ENCODE measurements at regions not wholly inside any gene's neighbourhood (a gene's known extent, or its start where the extent isn't known, plus 50 kb on each side); places are given as distances from the start of the nearest gene placed in this dataset.

- no peak for ATAC-seq
- H3K36me3 Mint-ChIP-seq = no peaks in the 10 kb centered on the region
- POLR2A ChIA-PET = no interaction called here
Measured at GRCh38 chr14:56715938-56716337, 94.3 kb downstream of the OTX2 start.

GRCh38 chr14:56709201-56709600, 101.1 kb downstream of the OTX2 start:
- POLR2A ChIA-PET = no interaction called here
- peaks cover 8 to 59% (median 16%) of the 10 kb centered on the region in 5 donors for H3K27me3 Mint-ChIP-seq
- no peaks in the 10 kb centered on the region for H3K36me3 Mint-ChIP-seq
- ATAC-seq = no peak
- H3K4me3 Mint-ChIP-seq = no peak overlapping the region
- no peaks in the 10 kb centered on the region for H3K9me3 Mint-ChIP-seq
- peak overlapping the region in 1 of 10 donors; percentile 53 for H3K27ac Mint-ChIP-seq
- H3K4me1 Mint-ChIP-seq = no peaks in the 10 kb centered on the region
- no peak for DNase-seq

More at GRCh38 chr14:56715938-56716337, 94.3 kb downstream of the OTX2 start:
- DNase-seq = no peak
- H3K27ac Mint-ChIP-seq = no peak overlapping the region
- no peaks in the 10 kb centered on the region for H3K9me3 Mint-ChIP-seq
- no peak overlapping the region for H3K4me3 Mint-ChIP-seq
- no peaks in the 10 kb centered on the region for H3K4me1 Mint-ChIP-seq
- H3K27me3 Mint-ChIP-seq = peaks cover 4 to 24% (median 11%) of the 10 kb centered on the region in 5 donors

- H3K27ac Mint-ChIP-seq = peak overlapping the region in 1 of 10 donors; percentile 53
- DNase-seq = no peak
- H3K4me1 Mint-ChIP-seq = no peaks in the 10 kb centered on the region
- H3K4me3 Mint-ChIP-seq = no peak overlapping the region
- H3K27me3 Mint-ChIP-seq = peaks cover 8 to 59% (median 16%) of the 10 kb centered on the region in 5 donors
- ATAC-seq = no peak
- H3K9me3 Mint-ChIP-seq = no peaks in the 10 kb centered on the region
- no peaks in the 10 kb centered on the region for H3K36me3 Mint-ChIP-seq
- POLR2A ChIA-PET = no interaction called here
Measured at GRCh38 chr14:56708704-56709103, 101.6 kb downstream of the OTX2 start.

- no peak overlapping the region for H3K27ac Mint-ChIP-seq
- peaks cover 7 to 33% (median 12%) of the 10 kb centered on the region in 5 donors for H3K27me3 Mint-ChIP-seq
- peaks cover 0 to 10% (median 0%) of the 10 kb centered on the region in 9 donors for H3K9me3 Mint-ChIP-seq
- H3K36me3 Mint-ChIP-seq = no peaks in the 10 kb centered on the region
- DNase-seq = no peak
- no peak for ATAC-seq
- H3K4me1 Mint-ChIP-seq = no peaks in the 10 kb centered on the region
- no peak overlapping the region for H3K4me3 Mint-ChIP-seq
- POLR2A ChIA-PET = no interaction called here
Measured at GRCh38 chr14:56703947-56704346, 106.3 kb downstream of the OTX2 start.

- POLR2A ChIA-PET = no interaction called here
- Mint-ChIP-seq H3K27ac (no peak overlapping the region), H3K4me1 (no peaks in the 10 kb centered on the region), H3K4me3 (no peak overlapping the region), H3K27me3 (peaks cover 6 to 33% (median 10%) of the 10 kb centered on the region in 5 donors), H3K9me3 (peaks cover 0 to 10% (median 0%) of the 10 kb centered on the region in 9 donors), H3K36me3 (no peaks in the 10 kb centered on the region)
- no peak for ATAC-seq
- DNase-seq = no peak
Measured at GRCh38 chr14:56702515-56702914, 107.8 kb downstream of the OTX2 start.

All from naive thymus-derived CD8-positive, alpha-beta T cell (primary cell).